ENCODE measurements at regions not wholly inside any gene's neighbourhood (a gene's known extent, or its start where the extent isn't known, plus 50 kb on each side); places are given as distances from the start of the nearest gene placed in this dataset.
"Not testable (repeated sequence)": the region's sequence is repeated elsewhere in the genome, so short reads cannot be mapped to it uniquely, and the experiment has no call there.

GRCh38 chrX:68982476-68982875 lies 153.7 kb downstream of the EFNB1 start:
- no peak overlapping the region for H3K4me3 ChIP-seq (ENCODE audit: low read depth, low read length)
- TF ChIP-seq, protein P1, sequence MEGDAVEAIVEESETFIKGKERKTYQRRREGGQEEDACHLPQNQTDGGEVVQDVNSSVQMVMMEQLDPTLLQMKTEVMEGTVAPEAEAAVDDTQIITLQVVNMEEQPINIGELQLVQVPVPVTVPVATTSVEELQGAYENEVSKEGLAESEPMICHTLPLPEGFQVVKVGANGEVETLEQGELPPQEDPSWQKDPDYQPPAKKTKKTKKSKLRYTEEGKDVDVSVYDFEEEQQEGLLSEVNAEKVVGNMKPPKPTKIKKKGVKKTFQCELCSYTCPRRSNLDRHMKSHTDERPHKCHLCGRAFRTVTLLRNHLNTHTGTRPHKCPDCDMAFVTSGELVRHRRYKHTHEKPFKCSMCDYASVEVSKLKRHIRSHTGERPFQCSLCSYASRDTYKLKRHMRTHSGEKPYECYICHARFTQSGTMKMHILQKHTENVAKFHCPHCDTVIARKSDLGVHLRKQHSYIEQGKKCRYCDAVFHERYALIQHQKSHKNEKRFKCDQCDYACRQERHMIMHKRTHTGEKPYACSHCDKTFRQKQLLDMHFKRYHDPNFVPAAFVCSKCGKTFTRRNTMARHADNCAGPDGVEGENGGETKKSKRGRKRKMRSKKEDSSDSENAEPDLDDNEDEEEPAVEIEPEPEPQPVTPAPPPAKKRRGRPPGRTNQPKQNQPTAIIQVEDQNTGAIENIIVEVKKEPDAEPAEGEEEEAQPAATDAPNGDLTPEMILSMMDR (IDR thresholded peaks at IDR 0.05; ENCODE audit: low read depth, low read length): no peak
- in situ Hi-C loops (cut with HindIII; ENCODE audit: low sequenced_read_pairs): no loop called here
- DNase-seq (ENCODE audit: low read depth, low spot score): no peak

GRCh38 chrX:68980906-68981616 lies 152.2 kb downstream of the EFNB1 start:
- no peak overlapping the region for H3K4me3 ChIP-seq (ENCODE audit: low read depth, low read length)
- in situ Hi-C loops (cut with HindIII; ENCODE audit: low sequenced_read_pairs): no loop called here
- DNase-seq (ENCODE audit: low read depth, low spot score): no peak
- TF ChIP-seq, protein P1 (IDR thresholded peaks at IDR 0.05; ENCODE audit: low read depth, low read length): no peak

DNA sequence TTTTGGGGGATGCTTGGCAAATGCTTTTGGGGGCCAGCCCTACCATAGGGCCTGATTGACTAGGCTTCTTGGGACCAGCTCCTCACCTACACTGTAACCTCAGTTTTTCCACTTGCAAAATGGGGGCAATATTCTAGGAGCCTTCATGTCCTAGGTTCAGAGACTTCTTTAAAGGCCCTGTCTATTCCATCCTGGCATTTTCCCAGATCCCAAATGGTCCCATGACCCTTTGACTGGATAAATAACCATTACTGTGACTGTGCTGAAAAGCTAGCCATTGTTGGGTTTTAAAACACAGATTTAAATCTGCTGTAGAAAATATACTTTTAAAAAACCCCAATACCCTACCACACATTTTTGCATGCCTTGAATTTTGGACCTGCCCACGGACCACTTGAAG lies 149.8 kb downstream of the EFNB1 start:
- DNase-seq (ENCODE audit: low read depth, low spot score): no peak
- H3K4me3 ChIP-seq (ENCODE audit: low read depth, low read length): no peak overlapping the region
- TF ChIP-seq, protein P1 (IDR thresholded peaks at IDR 0.05; ENCODE audit: low read depth, low read length): no peak
- in situ Hi-C loops (cut with HindIII; ENCODE audit: low sequenced_read_pairs): no loop called here

GRCh38 chrX:68978255-68978654 lies 149.4 kb downstream of the EFNB1 start:
- TF ChIP-seq, protein P1 (IDR thresholded peaks at IDR 0.05; ENCODE audit: low read depth, low read length): no peak
- H3K4me3 ChIP-seq (ENCODE audit: low read depth, low read length): no peak overlapping the region
- in situ Hi-C loops (cut with HindIII; ENCODE audit: low sequenced_read_pairs): no loop called here
- peak; percentile 38 for DNase-seq (ENCODE audit: low read depth, low spot score)

DNA sequence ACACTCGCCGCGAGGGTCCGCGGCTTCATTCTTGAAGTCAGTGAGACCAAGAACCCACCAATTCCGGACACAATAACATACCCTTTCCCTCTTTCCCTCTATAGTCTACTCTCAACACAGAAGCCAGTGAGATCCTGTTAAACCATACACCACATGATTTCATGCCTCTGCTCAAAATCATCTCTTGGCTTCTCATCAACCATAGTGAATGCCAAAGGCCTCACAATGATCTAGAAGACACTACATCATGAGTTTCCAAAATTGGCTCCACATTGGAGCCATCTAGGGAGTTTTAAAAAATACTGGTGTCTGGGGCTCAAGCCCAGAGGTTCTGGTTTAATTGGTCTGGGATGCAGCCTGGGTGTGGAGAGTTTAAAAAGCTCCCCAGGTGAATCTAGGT lies 124.5 kb downstream of the EFNB1 start:
- H3K4me3 ChIP-seq (ENCODE audit: low read depth, low read length): no peak overlapping the region
- in situ Hi-C loops (cut with HindIII; ENCODE audit: low sequenced_read_pairs): no loop called here
- no peak for DNase-seq (ENCODE audit: low read depth, low spot score)
- TF ChIP-seq, protein P1 (IDR thresholded peaks at IDR 0.05; ENCODE audit: low read depth, low read length): no peak

DNA sequence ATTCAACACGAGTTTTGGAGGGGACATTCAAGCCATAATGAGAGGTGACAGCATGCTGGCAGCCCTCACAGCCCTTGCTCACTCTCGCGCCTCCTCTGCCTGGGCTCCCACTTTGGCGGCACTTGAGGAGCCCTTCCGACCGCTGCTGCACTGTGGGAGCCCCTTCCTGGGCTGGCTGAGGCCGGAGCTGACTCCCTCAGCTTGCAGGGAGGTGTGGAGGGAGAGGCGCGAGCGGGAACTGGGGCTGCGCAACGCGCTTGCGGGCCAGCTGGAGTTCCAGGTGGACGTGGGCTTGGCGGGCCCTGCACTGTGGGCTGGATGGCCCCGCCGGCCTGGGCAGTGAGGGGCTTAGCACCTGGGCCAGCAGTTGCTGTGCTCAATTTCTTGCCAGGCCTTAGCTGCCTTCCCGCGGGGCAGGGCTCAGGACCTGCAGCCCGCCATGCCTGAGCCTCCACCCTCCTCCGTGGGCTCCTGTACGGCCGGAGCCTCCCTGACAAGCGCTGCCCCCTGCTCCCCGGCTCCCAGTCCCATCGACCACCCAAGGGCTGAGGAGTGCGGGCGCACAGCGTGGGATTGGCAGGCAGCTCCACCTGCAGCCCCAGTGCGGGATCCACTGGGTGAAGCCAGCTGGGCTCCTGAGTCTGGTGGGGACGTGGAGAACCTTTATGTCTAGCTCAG lies 123.3 kb downstream of the EFNB1 start:
- DNase-seq (ENCODE audit: low read depth, low spot score); H3K4me3 ChIP-seq (ENCODE audit: low read depth, low read length); in situ Hi-C loops (cut with HindIII; ENCODE audit: low sequenced_read_pairs): not testable (repeated sequence)

DNA sequence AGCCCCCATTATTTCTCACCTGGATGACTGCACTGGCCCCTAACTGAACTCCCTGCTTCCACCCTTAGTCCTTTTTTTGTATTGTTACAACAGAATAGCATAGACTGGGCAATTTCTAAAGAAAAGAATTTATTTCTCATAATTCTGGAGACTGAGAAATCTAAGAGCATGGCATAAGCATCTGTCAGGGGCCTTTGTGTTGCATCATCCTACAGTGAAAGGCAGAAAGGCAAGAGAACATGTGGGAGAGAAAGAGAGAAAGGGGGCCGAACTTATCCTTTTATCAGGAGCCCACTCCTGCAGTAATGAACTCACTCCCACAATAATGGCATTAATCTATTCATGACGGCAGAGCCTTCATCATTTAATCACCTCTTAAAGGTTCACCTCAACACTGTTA lies 122.1 kb downstream of the EFNB1 start:
- TF ChIP-seq, protein P1 (IDR thresholded peaks at IDR 0.05; ENCODE audit: low read depth, low read length): no peak
- H3K4me3 ChIP-seq (ENCODE audit: low read depth, low read length): no peak overlapping the region
- in situ Hi-C loops (cut with HindIII; ENCODE audit: low sequenced_read_pairs): no loop called here
- no peak for DNase-seq (ENCODE audit: low read depth, low spot score)

Measured in astrocyte of the spinal cord (primary cell).